OCI-LY3 (cell line): ENCODE measurements at regions not wholly inside any gene's neighbourhood (a gene's known extent, or its start where the extent isn't known, plus 50 kb on each side); places are given as distances from the start of the nearest gene placed in this dataset.

Experiments used
- H2AFZ ChIP-seq: fragments of 200-600, 300-600 bp; shearing (Covaris generic); 2 replicates; pipeline ENCODE4 v1.6.0; 2014; ENCODE audit warnings: antibody characterized with exemption, low read depth, low read length
- H3K27ac ChIP-seq: fragments of 200-600, 300-600 bp; sonication (generic); 2 replicates; pipeline ENCODE4 v1.5.1; 2014; ENCODE audit warnings: mild to moderate bottlenecking, low read length, moderate library complexity, mixed read lengths
- H3K27me3 ChIP-seq: fragments of 200-600, 300-600 bp; sonication (generic); 2 replicates; pipeline ENCODE4 v1.6.1; 2014; ENCODE audit warnings: low read depth, low read length, mixed read lengths
- H3K36me3 ChIP-seq: fragments of 200-600, 300-600 bp; sonication (generic); replicated peaks from 2 replicates; pipeline ENCODE3; 2014; ENCODE audit warnings: low read depth, low read length, mixed read lengths
- H3K4me1 ChIP-seq: fragments of 300-600, 200-600 bp; sonication (generic); 2 replicates; pipeline ENCODE4 v1.6.1; 2014; ENCODE audit warnings: low read length, mixed read lengths
- H3K4me2 ChIP-seq: fragments of 200-600, 300-600 bp; sonication (generic); 2 replicates; pipeline ENCODE4 v1.6.1; 2014; ENCODE audit warnings: low read length, mixed read lengths
- H3K4me3 ChIP-seq: fragments of 300-600, 200-600 bp; sonication (generic); 2 replicates; pipeline ENCODE4 v1.5.1; 2014; ENCODE audit warnings: antibody characterized with exemption, mild to moderate bottlenecking, low read length, moderate library complexity
- H3K79me2 ChIP-seq: fragments of 300-600, 200-600 bp; shearing (Covaris generic); 2 replicates; pipeline ENCODE4 v1.6.1; 2014; ENCODE audit warnings: mild to moderate bottlenecking, low read length, mixed read lengths
- H3K9ac ChIP-seq: fragments of 300-600, 200-600 bp; shearing (Covaris generic); 2 replicates; pipeline ENCODE4 v1.6.0; 2014; ENCODE audit warnings: mild to moderate bottlenecking, low read length, moderate library complexity
- H3K9me3 ChIP-seq: fragments of 200-600, 300-600 bp; shearing (Covaris generic); 2 replicates; pipeline ENCODE4 v1.6.1; 2014; ENCODE audit warnings: low read length, mixed read lengths; ENCODE audit not compliant: insufficient read depth
- H4K20me1 ChIP-seq: fragments of 200-600, 300-600 bp; sonication (generic); 2 replicates; pipeline ENCODE4 v1.6.1; 2016; ENCODE audit warnings: low read length, mixed read lengths; ENCODE audit not compliant: insufficient read depth
- CTCF ChIP-seq: fragments of 200-600, 300-600 bp; sonication (generic); IDR thresholded peaks from 2 replicates; pipeline ENCODE4 v1.5.1; 2014; ENCODE audit warnings: antibody characterized with exemption, low read length, low read depth
- EZH2phosphoT487 ChIP-seq: fragments of 200-600 bp; shearing (Covaris generic); IDR thresholded peaks from 2 replicates; pipeline ENCODE4 v1.6.1; 2018; ENCODE audit warnings: antibody characterized with exemption, mixed run types, low read depth

GRCh38 chrX:25156832-25157231, 141.1 kb upstream of the ARX start:
- no peak overlapping the region for H3K27ac ChIP-seq
- H3K36me3 ChIP-seq, result no peaks in the 10 kb centered on the region
- no peaks in the 10 kb centered on the region for H3K79me2 ChIP-seq
- H3K9ac ChIP-seq, result no peak overlapping the region
- H2AFZ ChIP-seq, result no peak overlapping the region
- no peak for TF ChIP-seq EZH2phosphoT487
- TF ChIP-seq CTCF, result no peak
- H3K4me2 ChIP-seq, result no peak overlapping the region
- H3K4me1 ChIP-seq, result peaks cover 3% of the 10 kb centered on the region; the same call in 1 of the 2 replicates
- H3K27me3 ChIP-seq, result no peaks in the 10 kb centered on the region
- H4K20me1 ChIP-seq, result no peaks in the 10 kb centered on the region
- H3K4me3 ChIP-seq, result no peak overlapping the region
- no peaks in the 10 kb centered on the region for H3K9me3 ChIP-seq

GRCh38 chrX:25156323-25156722, 140.6 kb upstream of the ARX start:
- TF ChIP-seq CTCF, result no peak
- TF ChIP-seq EZH2phosphoT487, result no peak
- Histone ChIP-seq H3K4me1 (peaks cover 3% of the 10 kb centered on the region; the same call in 1 of the 2 replicates), H3K4me3 (no peak overlapping the region), H3K9me3 (no peaks in the 10 kb centered on the region), H3K27me3 (no peaks in the 10 kb centered on the region), H2AFZ (no peak overlapping the region), H3K36me3 (no peaks in the 10 kb centered on the region), H4K20me1 (no peaks in the 10 kb centered on the region), H3K9ac (no peak overlapping the region), H3K27ac (no peak overlapping the region), H3K79me2 (no peaks in the 10 kb centered on the region), H3K4me2 (no peak overlapping the region)

GRCh38 chrX:25154168-25154567, 138.4 kb upstream of the ARX start:
- Histone ChIP-seq H3K4me2 (no peak overlapping the region), H3K27me3 (no peaks in the 10 kb centered on the region), H3K4me3 (no peak overlapping the region), H3K9ac (no peak overlapping the region), H3K4me1 (no peaks in the 10 kb centered on the region), H2AFZ (no peak overlapping the region), H3K9me3 (no peaks in the 10 kb centered on the region), H3K79me2 (no peaks in the 10 kb centered on the region), H3K27ac (no peak overlapping the region), H3K36me3 (no peaks in the 10 kb centered on the region), H4K20me1 (no peaks in the 10 kb centered on the region)
- TF ChIP-seq EZH2phosphoT487 (no peak), CTCF (no peak)

- H3K9ac ChIP-seq, result no peak overlapping the region
- H3K9me3 ChIP-seq, result no peaks in the 10 kb centered on the region
- no peaks in the 10 kb centered on the region for H4K20me1 ChIP-seq
- H3K4me1 ChIP-seq, result no peaks in the 10 kb centered on the region
- H3K36me3 ChIP-seq, result no peaks in the 10 kb centered on the region
- no peak for TF ChIP-seq EZH2phosphoT487
- no peak overlapping the region for H3K27ac ChIP-seq
- H3K27me3 ChIP-seq, result no peaks in the 10 kb centered on the region
- H3K79me2 ChIP-seq, result no peaks in the 10 kb centered on the region
- H2AFZ ChIP-seq, result no peak overlapping the region
- H3K4me2 ChIP-seq, result no peak overlapping the region
- no peak overlapping the region for H3K4me3 ChIP-seq
Observed at GRCh38 chrX:25151749-25152148, 136.0 kb upstream of the ARX start.
